IPS DF 4.7 (cell line): ENCODE measurements at regions not wholly inside any gene's neighbourhood (a gene's known extent, or its start where the extent isn't known, plus 50 kb on each side); places are given as distances from the start of the nearest gene placed in this dataset.
"Not testable (repeated sequence)": the region's sequence is repeated elsewhere in the genome, so short reads cannot be mapped to it uniquely, and the experiment has no call there.

Source experiments
- DNase-seq: peaks from one replicate; pipeline ENCODE4 v3.0.0-alpha.2; 2013; ENCODE audit warnings: low spot score; ENCODE audit errors: extremely low read depth

GRCh38 chr2:87262184-87262702 lies 240.6 kb upstream of the PLGLB1 start:
- not testable (repeated sequence) for DNase-seq

DNA sequence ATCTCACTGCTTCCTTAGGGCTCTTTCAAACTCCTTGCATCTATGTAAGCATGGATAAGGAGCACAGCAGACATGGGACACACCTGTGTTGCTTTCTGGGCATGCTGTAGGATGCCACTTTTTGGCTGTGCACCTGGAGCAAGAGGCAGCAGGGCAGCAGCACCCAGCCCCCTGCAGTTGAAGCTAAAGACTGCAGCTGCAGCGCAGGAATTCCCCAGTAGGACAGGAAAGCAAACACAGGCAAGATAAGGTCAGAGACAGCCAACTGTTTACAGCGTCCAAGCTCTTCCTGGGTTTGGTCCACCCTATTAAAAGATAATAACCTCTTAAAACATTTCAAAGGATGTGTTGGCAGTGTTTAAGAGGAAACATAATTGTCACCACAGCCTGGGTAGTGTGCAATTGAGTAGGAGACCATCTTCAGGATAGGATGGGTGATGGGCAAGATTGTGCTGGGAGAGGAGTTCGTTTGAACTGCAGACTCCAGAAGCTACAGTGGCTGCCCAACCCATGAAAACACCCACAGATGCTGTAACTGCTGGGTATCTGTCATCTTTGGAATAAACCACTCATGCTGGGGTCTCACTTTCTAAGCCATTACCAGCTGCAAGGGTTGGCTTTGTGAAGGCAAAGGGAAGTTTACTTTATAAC lies 242.3 kb upstream of the PLGLB1 start:
- DNase-seq: not testable (repeated sequence)

DNA sequence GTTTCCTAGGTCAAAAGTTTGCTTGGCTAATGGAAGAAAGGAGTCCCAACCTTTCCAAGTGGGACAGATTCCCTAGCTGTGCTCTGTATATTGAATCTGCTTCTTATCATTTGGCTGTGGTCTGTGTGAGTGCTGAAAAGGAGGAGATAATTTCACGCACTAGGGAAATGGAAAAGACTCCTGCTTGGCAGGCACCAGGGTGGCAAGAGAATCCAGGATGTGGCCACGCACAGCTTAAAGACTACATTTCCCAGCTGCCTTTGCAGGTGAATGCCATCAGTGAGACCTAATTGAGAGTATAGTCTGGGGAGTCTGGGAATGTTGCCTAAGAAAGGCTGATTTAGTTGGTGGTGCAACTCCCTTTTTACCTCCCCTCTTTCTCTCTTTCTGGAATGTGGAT lies 253.5 kb upstream of the PLGLB1 start:
- not testable (repeated sequence) for DNase-seq

DNA sequence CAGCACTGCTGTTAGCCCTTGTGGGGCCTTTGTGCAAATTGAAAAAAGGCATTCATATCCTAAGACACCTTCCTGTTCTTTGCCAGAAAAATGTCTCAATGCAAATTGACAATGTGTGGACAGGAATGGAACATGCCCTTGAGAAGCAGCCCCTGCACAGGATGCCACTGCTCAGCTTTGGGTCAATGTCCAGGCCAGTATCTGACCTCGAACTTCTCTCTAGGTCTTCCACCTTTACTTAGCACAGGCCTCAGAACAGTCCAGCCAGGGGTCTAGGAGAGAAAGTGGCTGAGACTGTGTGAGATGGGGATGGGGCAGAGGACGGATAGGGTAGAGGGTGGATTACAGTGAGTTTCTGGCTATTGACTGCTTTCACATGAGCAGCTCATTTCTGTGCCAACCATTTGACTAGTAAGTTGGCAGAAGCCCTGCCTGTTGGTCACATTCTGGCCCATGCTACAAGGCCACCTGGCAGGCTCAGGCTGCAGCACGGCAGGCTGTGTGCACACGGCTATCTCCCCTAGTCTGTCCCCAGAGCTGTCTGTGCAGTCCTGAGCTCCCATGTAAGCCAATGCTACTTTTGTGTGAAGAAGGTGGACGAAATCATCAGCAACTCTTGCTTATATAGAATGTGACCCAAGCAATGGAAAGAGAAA lies 254.5 kb upstream of the PLGLB1 start:
- DNase-seq: not testable (repeated sequence)

- DNase-seq: not testable (repeated sequence)
Observed at GRCh38 chr2:87276673-87277072, 255.0 kb upstream of the PLGLB1 start.

DNA sequence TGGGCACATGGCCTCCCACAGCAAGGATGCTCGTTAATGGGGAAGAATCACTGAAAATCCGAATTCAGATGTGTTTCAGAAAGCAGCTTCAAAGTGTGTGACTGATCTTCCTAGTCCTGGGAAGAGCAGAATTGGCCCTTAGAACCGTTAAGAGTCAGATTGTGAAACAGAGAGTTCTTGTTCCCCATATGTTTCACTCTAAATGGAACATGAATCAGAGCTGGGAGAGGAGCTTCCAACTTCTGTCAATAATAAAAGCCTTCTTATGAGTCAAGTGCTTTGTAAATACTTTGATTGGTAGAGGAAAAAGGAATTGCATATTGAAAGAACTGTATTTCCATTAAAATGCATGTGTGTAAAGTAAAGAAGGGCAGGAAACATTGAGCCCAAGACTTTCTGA lies 256.1 kb upstream of the PLGLB1 start:
- DNase-seq: not testable (repeated sequence)

DNA sequence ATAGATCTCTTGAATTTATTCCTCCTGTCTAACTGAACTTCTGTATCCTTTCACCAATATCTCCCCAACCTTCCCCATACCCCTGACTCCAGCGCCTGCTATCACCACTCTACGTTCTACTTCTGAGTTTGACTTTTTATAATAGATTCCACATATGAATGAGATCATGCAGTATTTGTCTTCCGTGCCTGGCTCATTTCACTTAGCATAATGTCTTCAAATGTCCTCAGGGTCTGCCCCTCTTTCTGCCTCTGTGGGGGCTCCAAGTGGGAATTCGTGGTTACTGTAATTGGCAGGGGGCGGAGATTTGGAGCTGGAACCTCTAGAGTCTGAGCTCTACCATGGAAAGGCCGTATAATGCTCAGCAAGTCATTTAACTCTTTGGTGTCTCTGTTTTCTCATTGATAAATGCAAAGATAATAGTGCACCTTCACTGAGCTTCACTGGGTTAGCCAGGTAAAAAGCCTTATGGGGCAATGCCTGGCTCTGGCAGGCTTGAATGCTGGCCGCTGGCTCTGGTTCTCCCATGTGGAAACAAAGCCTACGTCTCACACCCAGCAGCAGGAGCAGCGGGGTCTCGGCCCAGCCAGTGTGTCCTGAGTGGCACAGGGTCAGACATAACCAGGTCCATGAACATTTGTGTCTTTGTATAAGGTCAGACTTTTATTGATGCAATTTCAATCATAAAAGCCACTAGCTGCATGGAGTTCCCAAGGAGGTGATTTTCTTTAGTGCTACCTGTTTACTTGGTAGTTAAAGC lies 259.1 kb upstream of the PLGLB1 start:
- not testable (repeated sequence) for DNase-seq

DNA sequence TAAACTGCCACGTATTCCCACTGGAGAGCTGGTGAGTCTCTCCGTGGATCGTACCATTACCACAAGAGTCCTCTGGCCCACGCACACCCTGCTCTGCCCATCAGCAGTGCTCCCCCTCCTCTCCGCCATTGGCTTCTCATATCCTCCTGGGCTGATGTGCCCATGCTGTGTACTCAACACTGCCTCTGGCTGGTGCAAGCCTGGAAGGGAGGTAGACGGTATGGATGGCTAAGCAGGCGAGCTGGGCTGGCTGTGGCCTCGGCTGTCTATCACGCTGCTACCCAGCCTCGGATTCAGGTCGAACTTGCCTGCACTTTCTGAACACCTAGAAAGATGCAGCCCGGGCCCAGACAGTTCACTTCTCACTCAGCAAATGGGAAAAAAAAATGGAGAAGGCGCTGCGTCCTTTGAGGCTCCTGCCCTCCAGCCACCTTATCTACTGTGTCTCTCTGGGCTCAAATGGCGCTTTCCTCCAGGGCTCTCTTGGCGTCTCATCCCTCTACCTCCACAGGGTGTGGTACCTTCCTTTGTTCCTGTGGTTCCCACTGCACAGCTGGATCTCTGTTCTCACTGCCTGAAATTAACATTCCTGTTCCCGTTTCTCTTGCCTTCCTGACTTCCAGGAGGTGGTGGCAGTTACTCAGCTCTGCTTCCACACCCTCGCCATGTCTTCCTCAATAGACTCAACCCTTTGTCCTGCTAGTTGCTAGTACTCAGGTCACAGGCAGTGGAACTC lies 262.3 kb upstream of the PLGLB1 start:
- DNase-seq: not testable (repeated sequence)

DNA sequence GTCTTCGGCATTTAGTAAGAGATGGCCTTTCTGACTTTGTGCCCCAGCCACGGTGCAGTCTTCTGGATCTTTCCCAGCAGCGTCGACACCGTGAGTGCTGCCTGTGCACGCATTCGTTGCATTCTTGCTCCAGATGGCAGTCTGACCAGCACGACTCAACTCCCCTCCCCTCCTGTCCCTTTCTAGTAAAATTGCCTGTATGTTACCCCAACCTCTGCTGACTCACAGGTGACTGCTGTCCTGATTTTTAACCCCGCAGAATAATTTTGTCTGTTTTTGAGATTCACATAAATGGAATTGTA lies 262.8 kb upstream of the PLGLB1 start:
- not testable (repeated sequence) for DNase-seq

DNA sequence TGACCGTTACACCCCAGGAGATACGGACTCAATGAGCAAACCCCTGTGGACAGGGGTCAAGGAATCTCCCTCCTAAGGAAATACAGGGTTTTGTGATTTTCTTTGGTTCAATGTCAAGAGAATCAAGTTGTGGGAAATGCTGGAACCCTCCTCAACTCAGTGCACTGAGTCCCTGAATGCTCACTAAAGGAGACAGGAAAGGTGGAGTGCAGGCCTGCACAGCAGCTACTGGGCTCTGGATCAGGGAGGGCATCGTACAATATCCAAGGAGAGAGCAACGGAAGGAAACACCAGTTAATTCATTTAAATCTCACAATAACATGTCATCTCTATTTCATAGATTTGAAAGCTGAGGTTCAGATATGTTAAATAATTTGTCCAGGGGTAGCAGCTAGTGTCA lies 263.5 kb upstream of the PLGLB1 start:
- not testable (repeated sequence) for DNase-seq

DNA sequence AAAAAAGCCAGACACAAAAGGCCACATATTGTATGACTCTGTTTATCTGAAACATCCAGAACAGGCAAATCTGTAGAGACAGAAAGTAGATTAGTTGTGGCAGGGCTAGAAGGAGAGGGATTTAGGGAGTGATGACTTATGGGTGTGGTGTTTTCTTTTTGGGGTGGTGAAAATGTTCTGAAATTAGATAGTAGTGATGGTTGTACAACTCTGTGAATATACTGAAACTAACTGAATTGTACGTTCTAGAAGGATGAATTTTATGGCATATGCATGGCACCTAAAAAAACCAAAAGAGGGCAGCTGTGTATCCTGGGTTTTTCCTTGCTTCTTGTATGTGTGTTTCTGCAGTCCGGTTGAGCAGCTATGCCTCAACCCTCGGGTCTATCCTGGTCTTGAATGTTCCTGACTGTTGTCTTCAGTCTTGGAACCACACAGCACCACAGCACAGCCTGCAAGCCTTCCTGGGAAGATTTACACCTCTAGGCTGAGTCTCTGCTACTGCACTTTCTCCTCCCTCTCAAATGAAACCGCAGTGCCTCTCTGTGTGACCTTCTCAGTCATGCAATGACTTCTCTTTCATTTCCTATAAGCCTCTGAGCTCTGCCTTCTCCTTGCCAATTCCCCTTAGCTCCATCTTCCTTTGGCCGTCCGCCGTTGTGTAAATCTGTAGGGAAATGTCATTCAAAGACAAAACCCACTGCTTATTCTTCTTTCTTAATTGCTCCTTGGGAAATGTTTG lies 269.1 kb upstream of the PLGLB1 start:
- DNase-seq: not testable (repeated sequence)

DNA sequence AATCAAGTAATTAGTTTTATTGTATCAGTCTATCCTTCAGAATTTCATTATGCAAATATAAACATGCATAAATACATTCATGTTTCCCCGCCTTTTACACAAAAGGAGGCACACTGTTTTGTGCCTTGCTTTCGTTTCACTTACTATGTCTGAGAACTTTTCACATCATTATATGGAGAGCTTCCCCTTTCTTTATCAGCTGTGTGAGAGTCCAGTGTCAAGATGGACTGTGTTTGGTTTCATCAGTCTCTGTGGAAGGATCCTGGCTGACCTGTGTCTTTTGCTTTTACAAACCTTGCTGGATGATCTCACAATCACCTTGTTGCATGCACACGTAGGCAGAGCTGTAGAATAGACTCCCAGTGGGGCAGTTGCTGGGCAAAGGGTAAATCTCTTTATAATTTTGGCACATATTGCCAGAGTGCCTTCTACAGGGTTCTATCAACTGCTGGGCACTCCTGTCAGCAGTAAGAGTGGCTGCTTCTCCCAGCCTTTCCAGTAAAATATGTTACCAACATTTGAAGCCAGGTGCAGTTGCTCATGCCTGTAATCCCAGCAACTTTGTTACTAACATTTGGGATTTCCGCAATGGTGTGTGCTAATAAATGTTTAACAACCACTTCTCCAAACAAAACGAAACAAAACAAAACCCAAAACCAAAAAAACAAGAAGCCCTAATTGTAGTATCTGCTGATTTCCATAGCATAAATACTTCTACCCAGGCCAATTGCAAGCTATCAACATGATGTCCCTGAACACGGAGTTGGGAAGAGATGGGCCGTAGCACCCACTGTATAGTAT lies 270.0 kb upstream of the PLGLB1 start:
- DNase-seq: not testable (repeated sequence)

- not testable (repeated sequence) for DNase-seq
Observed at GRCh38 chr2:87293931-87294594, 272.4 kb upstream of the PLGLB1 start.

- DNase-seq: not testable (repeated sequence)
Observed at GRCh38 chr2:87295135-87295534, 273.5 kb upstream of the PLGLB1 start.

GRCh38 chr2:87301349-87301748 lies 279.7 kb upstream of the PLGLB1 start:
- DNase-seq: not testable (repeated sequence)

GRCh38 chr2:87301871-87302270 lies 280.2 kb upstream of the PLGLB1 start:
- DNase-seq: not testable (repeated sequence)

GRCh38 chr2:87308621-87309020 lies 287.0 kb upstream of the PLGLB1 start:
- DNase-seq: not testable (repeated sequence)

- DNase-seq: not testable (repeated sequence)
Observed at GRCh38 chr2:87309785-87310184, 288.1 kb upstream of the PLGLB1 start.

- not testable (repeated sequence) for DNase-seq
Observed at GRCh38 chr2:87311896-87312441, 290.3 kb upstream of the PLGLB1 start.
